GF-D8 (cell line): ENCODE measurements at regions not wholly inside any gene's neighbourhood (a gene's known extent, or its start where the extent isn't known, plus 50 kb on each side); places are given as distances from the start of the nearest gene placed in this dataset.

ENCODE experiments used
- DNase-seq: peaks from one replicate; lab custom pipeline; 2025; lab: John Stamatoyannopoulos, UW

DNA sequence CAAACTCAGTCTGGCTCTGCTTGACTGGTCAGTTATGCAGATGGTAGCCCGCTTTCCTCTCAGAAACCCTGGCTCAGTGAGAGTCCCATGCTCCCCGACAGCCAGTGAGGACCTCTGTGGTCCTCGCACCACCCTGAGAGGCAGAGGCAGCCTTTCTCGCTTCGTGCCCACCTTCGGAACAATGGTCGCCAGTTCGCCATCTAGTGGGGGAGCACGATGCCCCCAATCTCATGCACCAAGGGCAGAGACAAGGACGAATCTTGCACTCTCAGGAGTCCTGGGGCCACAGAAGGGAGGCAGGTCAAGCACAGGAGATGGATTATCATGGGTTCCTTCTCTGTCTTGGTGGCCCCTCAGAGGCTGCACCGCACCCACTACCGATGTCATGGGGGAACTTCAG is 75.2 kb downstream of the RHCG start:
- no peak for DNase-seq

DNA sequence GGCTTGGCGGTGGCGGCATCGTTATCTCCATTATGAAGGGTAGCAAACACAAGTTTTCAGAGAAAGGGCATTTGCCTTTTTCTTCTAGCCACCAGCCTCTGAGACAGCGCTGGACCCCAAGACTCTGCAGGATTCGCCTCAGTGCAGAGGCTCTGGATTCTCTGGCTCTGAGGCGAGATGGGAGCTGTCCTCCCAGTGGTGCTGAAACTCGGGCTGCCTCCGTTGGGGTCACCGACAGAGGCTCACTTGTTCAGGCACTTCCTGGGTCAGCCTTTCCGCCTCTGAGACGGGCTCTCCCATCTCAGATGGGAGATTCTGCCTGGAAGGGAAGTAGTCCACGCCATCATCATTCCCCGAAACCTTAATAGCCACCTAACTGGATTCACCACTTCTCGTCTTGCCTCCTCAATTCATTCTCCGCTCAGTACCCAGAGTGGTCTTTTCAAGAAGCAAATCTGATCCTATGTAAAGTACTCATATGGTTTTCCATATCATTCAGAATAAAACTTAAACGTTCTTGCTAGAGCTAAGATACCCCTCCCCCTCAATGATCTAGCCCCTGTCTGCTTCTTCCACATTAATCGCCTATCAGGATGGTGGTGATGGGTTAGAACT is 76.9 kb downstream of the RHCG start:
- no peak for DNase-seq

DNA sequence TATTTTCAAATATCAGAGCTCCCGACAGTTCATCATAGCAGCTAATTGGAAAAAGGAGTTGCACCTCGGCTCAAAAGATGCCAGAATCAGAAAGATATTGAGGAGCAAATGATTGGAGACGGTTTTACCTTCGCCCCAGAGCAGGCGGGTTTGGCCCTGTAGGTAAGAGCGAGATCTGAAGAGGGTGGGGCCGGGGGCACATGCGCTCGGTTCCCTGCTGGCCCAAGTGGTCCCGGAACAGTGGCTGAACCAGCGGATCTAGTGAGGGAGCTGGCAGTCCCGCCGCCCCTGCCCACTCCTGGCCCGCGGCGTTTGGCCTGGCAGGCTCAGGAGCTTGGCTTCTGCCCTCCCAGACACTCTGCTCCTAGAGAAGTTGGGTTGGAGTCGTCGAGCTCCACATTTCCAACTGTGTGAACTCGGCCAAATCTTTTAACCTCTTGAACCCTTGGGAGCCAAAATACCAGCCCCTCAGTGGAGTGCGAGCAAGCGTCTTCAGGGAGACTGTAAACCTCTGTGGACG is 79.1 kb downstream of the RHCG start:
- DNase-seq = no peak

DNA sequence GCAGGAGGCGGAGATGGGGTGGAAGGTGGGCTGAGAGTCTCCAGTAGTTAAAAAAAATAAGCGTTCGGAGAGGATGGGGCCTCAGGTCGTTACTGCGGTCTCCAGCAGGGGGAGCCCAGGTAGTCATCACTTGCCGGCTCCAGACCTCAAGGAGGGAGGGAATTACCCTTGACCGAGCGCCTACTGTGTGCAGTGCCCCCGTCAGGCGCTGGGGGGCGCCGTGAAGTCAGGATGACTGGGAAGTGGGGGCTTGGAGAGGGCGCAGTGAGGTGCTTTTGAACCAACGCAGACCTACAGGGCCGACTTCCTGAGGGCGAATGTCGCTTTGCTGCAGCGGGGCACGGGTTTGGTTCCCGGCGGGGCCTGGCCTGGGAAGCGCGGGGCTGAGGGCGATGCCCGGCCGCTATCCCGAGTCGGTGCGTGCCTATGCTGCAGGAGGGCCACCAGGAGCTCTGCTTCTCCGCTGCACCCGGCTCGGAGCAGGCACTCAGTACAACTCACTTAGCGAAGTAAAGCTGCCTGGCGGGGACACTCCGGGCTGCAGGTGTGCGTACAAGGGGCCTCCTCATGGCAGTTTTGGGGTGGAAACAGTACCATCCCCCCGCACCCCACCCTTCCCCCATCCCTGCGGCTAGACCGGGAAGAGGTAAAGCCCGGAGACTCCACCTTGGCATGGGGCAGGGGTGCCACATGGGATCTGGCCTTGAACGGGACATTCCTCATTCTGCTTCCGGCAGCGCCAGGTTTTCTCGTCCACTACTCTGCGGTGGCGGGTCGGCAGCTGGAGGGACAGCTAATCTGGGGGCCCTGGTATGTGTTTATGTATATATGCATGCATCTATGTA is 79.8 kb downstream of the RHCG start:
- peak; percentile 48 for DNase-seq

DNA sequence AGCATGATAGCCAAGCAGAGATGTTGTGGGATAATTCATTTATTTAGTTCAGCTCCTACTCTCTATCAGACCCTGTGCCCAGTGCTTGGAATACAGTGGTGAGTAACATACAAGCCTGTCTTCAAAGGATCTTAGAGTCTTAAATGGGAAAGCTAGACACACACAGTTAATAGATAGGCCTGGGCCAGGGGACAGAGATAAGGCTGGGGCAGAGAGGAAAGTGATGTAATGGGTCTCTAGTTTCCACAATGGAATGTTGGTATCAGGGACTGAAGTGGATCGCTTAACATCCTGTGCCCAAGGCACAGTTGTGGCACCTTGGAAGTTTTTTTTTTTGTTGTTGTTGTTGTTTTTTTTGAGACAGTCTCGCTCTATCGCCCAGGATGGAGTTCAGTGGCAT is 79.9 kb upstream of the POLG start:
- no peak for DNase-seq

DNA sequence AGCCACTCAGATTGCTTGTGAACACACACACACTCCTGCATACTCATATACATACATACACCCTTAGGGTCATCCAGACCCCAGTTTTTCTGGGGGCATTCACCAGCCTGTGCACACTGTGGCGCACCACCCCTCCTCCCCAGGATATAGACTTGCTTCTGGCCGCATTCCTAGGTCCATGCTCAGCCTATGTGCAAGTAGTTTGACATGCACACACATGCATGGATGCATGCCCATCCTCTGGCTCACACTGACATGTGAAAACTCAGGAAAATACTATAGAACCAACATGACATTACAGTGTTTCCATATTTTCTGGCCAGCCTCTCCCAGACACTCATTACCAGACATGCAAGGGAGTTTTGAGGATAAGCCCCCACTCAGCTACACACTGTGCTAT is 79.3 kb upstream of the POLG start:
- no peak for DNase-seq

DNA sequence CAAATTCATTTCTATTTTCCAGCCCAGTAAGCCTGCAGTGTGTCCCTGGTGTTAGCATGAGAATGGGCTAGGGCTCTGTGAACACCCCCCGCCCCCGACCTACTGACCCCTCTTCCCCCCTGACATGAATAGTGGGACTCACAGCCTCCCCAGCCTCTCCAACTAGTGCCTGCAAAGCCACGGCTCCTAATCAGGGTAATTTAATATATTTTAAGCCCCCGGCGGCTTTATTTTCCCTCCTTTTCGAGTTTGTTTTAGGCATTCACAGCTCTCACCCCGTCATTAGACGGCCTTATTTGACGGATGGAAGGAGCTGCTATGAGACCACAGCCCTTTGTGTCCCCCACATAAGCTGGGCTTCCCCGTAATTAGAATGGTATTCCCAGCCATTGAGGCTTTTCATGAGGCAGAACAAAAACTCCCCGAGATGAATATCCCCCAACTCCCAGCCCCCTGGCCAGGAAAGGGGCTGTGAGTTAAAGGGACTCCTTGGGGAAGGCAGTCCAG is 78.3 kb upstream of the POLG start:
- DNase-seq = no peak

DNA sequence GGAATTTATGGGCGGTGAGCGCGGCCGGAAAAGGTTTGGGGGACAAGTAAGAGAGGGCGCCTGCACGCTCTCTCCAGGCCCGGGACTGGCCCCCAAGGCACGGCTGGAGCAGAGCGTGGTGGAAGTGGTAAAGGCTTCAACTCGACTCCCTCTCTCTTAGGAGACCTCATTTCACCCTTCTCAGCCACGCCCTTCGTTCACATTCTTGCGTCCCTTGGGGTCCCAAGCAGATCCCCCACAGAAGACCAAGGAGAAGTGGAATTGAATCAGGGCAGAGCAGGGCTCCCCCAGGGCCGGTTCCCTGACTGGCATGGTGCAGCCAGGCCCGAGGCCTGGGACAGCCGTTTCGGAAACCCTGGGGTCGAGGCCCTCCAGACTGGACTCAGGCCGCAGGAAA is 75.4 kb upstream of the POLG start:
- DNase-seq = no peak

DNA sequence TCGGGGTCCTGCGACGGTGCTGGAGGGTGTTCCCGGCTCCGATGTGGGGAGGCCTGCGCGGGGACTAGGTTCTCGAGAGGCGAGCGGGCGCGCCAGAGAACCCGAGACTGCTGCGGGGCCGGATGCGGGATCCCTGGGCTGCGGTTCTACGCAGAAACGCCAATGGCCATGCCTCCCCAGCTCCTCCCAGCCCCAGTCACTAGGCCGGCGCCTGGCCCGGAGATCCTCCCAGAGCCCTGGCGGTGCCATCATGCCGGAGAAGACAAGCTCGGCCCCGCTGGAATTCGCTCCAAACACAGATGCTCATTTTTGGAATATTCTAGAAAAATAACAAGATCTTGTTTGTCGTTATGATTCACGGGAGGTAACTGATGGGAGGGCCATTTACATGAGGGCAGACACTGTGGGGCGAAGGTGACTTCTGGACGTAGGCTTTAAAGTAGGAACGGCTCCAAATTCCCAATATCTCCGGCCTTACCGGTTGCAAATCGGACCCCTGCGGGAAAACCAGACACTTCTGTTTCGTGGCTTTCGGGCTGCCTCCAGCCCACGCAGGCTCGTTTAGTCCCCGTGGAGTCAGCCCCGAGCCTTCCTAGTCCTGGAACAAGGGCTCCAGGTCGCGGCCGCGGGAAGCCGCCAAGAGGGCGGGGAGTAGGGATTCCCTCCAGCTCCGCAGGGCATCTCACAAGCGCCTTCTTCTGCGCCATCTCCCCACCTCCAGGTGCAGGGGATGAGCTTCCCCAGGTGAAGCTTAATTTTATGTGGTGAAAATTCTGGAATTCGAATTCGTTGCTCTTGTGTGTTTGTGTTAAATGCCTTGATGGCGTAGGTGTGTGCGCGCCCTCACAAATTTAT is 74.8 kb upstream of the POLG start:
- no peak for DNase-seq

DNA sequence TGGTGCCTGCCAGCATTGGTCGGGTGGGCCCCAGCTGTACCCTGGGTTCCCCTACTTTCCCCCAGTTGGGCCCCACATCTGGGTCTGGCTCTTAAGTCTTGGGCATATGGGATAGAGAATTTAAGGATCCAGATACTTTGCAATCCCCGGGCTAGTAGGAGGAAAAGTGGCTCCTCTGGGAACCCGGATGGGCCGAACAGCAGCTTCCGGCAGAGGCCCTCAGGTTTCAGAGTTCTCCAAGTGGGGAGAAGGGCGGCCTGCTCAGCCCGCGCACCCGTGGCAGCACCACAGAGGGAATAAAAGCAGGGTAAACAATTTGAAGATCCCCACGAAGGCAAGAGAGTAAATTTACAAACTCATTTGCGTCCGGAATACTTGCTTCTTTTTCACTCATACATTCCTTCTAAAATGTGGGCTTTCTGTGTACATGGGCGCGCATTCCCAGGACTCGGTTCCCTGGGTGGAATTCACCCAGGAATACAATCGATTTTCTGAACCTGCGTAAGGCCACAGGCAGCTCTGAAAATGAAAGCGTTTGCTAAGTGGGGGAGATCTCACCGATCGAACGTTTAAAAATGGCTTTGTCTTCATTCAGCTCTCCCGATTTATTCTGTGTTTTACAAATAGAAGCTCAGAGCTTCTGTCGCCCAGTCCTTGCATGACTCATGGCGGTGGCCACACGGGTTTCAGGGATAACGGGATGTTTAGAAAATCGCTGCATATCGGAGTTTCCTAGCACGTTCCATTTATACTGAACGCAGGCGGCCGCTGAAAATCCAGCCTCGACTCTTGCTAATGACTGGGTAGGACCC is 74.0 kb upstream of the POLG start:
- no peak for DNase-seq

DNA sequence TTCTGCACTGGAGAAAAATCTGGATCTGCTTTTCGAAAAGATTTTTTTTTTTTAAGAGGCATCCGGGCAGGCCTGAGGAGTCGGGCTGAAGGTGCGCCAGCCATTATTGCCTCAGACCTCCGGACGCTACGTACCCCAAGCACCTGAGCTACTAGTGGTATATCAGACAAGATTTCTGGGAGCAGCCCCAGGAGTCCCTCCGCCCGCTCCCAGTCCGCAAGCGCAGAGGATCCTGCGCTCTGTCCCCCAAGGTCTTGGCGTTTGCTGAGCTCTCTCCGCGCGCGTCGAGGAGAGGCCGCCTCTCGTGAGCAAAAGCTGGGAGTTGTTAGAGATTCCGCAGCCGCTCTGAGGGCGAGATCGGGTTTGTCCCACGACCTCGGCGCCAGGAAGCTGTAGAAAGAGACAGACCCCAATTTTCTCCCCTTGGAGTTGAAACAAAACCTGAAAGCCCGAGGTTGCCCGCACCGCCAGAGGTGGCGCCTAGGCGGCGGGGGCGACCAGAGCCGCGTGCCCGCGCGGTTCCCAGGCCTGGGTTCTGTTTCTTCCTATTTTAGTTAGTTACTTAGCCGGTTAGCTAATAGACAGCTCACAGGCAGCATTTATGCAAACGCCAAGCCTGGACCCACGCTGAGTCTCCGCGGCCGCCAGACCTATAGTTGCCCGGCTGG is 72.5 kb upstream of the POLG start:
- no peak for DNase-seq

DNA sequence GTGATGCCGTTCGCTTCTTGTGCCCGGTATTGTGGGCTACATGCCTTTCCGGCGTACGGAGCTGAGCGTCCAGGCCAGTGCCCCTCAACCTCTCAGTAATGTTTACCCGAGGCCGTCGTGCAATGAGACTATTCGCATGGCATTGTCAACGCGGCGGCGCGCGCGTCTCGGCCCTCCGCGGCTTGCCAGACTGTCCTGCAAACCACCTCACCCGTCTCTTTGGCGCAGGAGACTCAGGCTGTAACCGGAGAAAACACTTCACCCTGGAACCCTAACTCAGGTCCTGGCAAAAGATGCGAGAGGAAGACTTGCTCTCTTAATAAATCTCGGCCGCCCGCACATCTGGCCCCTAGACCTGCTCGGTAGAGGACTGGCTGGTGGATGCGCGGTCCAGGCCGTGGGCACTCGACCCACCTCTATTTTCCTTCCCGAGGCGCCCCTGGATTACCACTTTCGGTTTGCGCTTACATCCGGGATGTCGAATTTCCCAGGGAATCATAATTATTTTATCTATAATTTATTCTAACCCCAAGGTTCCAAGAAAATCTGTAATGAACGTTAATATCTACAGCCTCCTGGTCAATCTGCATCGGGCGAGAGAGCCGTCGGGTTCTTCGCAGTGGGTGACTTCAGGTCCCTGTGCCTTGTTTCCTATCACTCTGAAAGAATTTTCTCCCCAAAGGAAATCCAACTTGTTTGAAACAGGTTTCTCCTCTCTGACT is 71.8 kb upstream of the POLG start:
- no peak for DNase-seq

DNA sequence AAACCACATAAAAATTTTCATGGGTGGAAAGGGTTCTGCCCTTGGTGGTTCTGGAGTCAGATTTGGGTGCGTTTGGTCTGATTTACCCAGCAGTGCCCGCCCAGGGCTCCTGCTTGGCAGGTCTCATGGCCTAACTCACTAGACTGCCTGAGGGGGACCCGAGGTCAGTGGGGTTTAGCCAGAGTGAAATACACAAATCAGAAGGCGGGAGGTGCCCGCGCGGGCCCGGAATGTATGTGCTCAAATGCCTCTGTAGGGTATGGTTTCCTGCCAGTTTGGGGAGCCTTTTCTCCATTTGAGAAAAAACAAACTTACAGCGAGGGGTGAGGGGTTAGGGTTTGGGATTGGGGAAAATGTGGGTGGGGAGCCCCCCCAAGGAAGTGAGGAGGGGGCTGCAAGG is 70.9 kb upstream of the POLG start:
- no peak for DNase-seq

DNA sequence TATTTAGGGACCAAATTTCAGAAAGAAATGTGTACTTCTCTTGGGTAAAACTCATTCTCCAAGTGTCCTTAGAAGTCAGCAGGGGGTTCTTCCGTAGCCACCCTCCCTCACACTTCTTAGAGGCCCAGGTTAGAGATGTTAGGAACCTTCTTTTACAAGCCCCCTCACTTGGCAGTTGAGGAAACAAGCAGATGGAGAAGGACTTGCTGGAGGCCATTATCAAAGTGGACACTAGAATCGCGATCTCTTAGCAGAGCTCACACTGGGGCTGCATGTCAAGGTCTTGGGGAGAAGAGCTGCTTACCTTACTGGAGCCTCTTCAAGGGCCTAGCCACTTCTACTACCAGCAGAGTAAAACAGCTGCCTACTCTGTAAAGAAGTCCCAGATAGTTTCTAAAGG is 69.4 kb upstream of the POLG start:
- no peak for DNase-seq

DNA sequence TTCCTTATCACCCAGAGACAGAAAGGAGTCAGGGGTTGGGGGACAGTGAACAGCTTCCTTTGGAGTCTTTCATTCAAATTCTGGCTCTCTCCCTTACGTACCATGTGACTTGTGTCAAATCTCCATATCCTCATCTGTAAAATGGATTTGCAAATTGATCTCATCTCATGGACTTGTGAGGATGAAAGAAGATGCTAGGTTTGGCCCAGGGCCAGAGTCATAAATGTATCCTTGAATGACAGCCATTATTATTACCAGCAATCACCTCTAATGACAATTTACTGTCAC is 67.8 kb upstream of the POLG start:
- DNase-seq = no peak

DNA sequence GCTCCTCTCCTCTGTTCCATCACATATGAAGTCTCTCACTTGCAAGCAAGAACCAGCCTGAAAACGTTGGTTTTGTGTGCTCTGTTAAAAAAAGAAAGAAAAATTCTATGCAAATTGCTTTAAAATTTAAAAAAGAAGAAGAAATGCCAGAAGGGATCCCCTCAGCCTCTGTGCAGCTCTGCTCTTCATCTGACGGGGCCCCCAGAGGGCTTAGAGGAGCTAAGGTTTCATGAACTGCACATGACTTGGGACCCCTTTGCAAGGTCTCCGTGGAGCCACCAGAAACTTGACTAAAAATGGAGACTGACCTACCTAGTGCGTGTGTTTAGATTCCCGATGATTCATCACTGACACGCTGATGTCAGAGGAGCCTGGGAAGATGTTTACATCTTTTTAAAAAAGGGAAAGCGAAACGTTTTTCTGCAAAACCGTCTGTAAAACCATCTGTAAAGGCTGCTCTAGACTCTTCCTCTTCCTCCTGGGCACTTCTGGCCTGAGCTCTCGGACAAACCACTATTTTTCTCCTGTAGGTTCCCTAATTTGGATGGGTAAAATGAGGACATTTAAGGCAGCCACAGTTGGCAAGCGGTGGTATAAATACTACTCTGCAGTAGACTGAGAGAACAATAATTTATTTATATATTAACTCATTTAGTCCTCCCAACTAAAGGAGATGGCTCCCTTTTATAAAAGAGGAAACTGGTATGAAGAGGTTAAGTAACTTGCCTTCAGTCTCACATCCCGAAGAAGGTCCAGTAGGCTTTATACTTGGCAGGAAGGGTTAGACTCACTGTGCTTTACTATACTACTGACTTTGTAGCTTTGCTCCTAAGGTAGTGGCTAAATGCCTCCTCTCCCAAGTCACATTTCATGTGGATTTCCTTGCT is 67.2 kb upstream of the POLG start:
- no peak for DNase-seq

DNA sequence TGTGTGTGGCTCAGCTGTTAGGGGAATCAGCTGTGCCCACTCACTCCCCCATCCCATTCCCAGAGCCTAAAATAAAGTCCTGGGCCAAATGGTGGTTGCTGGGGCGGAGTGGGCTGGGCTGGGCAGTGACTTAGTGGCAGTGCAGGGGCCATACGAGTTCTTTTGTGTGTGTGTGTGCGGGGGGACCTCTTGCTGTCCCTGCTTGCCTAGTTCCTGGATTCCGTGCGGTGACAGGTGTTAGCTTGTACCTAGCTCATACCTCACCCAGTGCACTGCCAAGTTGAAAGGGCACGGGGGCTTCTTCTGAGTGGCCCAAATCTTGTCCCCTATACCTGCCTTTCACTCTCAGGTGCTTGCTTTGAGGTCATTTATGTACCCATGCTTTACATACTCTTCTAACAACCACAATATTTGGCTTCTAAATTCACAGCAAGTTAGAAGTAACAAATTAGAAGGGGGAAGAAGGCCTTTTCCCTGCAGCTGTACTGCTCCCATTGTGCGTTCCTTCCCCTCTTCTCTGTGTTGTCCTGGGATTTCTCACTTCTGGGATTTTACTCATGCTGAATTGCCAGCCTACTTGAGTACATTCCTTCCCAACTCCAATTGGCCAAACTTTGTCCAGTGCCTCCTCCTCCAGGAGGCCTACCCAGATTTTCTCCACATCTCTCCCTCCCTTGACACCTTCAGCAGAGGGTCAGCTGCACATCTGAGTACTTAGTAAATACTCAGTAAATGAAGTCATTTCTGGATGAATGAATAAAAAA is 66.3 kb upstream of the POLG start:
- no peak for DNase-seq

DNA sequence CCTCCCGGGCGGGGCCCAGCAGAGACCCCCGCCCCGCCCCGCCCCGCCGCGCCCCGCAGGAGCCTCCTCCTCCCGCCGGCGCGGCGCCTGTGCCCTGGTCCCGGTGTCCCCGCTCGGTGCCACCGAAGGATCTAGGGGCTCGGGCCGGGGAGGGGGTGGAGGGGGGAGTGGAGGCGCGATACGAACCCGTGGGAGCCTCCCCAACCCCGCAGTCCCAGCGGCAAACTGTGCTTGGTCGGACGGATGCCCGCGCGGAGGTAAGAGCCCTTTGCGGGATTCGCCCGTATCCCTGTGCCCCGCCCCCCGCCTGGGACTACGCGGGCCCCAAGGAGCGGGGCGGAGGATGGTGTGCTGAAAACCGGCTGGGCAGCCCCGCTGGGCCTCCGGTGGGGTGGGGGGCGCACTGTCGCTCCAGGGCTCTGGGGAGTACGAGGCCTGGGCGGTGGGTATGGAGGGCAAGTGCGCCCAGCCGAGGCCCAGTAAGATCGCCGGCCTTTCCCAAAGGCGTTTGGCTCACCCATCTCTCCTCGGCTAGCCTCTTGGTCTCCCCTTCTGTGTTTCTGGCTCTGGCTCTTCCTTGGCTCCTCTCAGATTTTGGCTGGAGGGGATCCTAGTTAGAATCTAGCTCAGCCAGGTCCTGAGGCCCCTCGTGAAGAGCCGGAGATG is 65.6 kb upstream of the POLG start:
- no peak for DNase-seq
